IMR-90 (cell line): ENCODE measurements at regions not wholly inside any gene's neighbourhood (a gene's known extent, or its start where the extent isn't known, plus 50 kb on each side); places are given as distances from the start of the nearest gene placed in this dataset.

Source experiments
- ATAC-seq: fragments of 200-7000 bp; cut with Tn5 transposase; 2 replicates; pipeline ENCODE4 v1.9.1; 2020; ENCODE audit warnings: low read depth, mild to moderate bottlenecking, moderate library complexity
- BruUV-seq: library from RNA; stranded (reverse); fragments of 400-500 nt; replicated peaks from 2 replicates; lab custom pipeline; 2021; lab: Mats Ljungman, UMichigan
- CTCF ChIA-PET: fragments of 300-600 bp; formaldehyde crosslinking; extraction: SDS; loops from one replicate; lab custom pipeline; 2021; ENCODE audit warnings: antibody characterized with exemption; lab: Yijun Ruan, JAX
- POLR2A ChIA-PET: fragments of 300-600 bp; sonication (Branson Sonifier 250); formaldehyde crosslinking; loops from one replicate; lab custom pipeline; 2022; ENCODE audit warnings: antibody characterized with exemption; ENCODE audit not compliant: unreplicated experiment; lab: Charles Lee
- DNase-seq: peaks from one replicate; pipeline ENCODE4 v3.0.0; 2013
- H2AFZ ChIP-seq: replicated peaks from 2 replicates; pipeline ENCODE3; 2013; ENCODE audit warnings: low read length, mild to moderate bottlenecking; ENCODE audit not compliant: poor library complexity
- H2AK5ac ChIP-seq: 2 replicates; pipeline ENCODE4 v1.6.1; 2013; ENCODE audit warnings: low read depth, low read length, inconsistent platforms
- H2AK9ac ChIP-seq: replicated peaks from 2 replicates; pipeline ENCODE3; 2013; ENCODE audit warnings: mild to moderate bottlenecking, low read depth, low read length, moderate library complexity; ENCODE audit not compliant: poor library complexity
- H2BK120ac ChIP-seq: 2 replicates; pipeline ENCODE4 v1.6.1; 2013; ENCODE audit warnings: low read depth, low read length, inconsistent platforms
- H2BK15ac ChIP-seq: 3 replicates; pipeline ENCODE4 v1.6.1; 2013; ENCODE audit warnings: low read depth, low read length, inconsistent platforms
- H2BK20ac ChIP-seq: 2 replicates; pipeline ENCODE4 v1.6.1; 2013; ENCODE audit warnings: low read depth, mild to moderate bottlenecking, inconsistent platforms, low read length, moderate library complexity
- H2BK5ac ChIP-seq: 2 replicates; pipeline ENCODE4 v1.6.1; 2013; ENCODE audit warnings: mild to moderate bottlenecking, low read depth, low read length, inconsistent platforms; ENCODE audit not compliant: poor library complexity, severe bottlenecking
- H3K14ac ChIP-seq: replicated peaks from 2 replicates; pipeline ENCODE4 v1.6.1; 2013; ENCODE audit warnings: low read depth, low read length, inconsistent platforms
- H3K18ac ChIP-seq: 2 replicates; pipeline ENCODE4 v1.6.1; 2013; ENCODE audit warnings: low read depth, low read length, control low read depth
- H3K23ac ChIP-seq: 2 replicates; pipeline ENCODE4 v1.6.1; 2013; ENCODE audit warnings: low read depth, low read length, inconsistent platforms
- H3K27ac ChIP-seq: 2 replicates; pipeline ENCODE4 v1.5.1; 2013; ENCODE audit warnings: mild to moderate bottlenecking, control low read depth, low read length; ENCODE audit not compliant: insufficient read depth
- H3K27me3 ChIP-seq: 2 replicates; pipeline ENCODE4 v1.6.1; 2013; ENCODE audit warnings: low read length; ENCODE audit not compliant: control insufficient read depth, insufficient read depth
- H3K36me3 ChIP-seq: 2 replicates; pipeline ENCODE4 v1.6.1; 2013; ENCODE audit warnings: low read length, mixed read lengths; ENCODE audit not compliant: control insufficient read depth, insufficient read depth
- H3K4ac ChIP-seq: 2 replicates; pipeline ENCODE4 v1.6.1; 2013; ENCODE audit warnings: low read depth, low read length, inconsistent platforms
- H3K4me1 ChIP-seq: 2 replicates; pipeline ENCODE4 v1.6.1; 2013; ENCODE audit warnings: low read length, mixed read lengths; ENCODE audit not compliant: control insufficient read depth, insufficient read depth
- H3K4me2 ChIP-seq: 2 replicates; pipeline ENCODE4 v1.6.1; 2013; ENCODE audit warnings: low read depth, mild to moderate bottlenecking, control low read depth, low read length, moderate library complexity
- H3K4me3 ChIP-seq: 2 replicates; pipeline ENCODE4 v1.5.1; 2013; ENCODE audit warnings: low read depth, mild to moderate bottlenecking, control low read depth, low read length, moderate library complexity; ENCODE audit not compliant: insufficient read depth
- H3K56ac ChIP-seq: 2 replicates; pipeline ENCODE4 v1.6.1; 2013; ENCODE audit warnings: low read length, inconsistent platforms; ENCODE audit not compliant: insufficient read depth; ENCODE audit errors: extremely low read depth
- H3K79me1 ChIP-seq, 2 experiments: 2 replicates each; pipeline ENCODE4 v1.6.1; 2013; ENCODE audit warnings: low read length in 2 of 2, inconsistent platforms in 1 of 2, low read depth in 1 of 2
- H3K9ac ChIP-seq: 2 replicates; pipeline ENCODE4 v1.6.1; 2013; ENCODE audit warnings: low read depth, low read length, control low read depth
- H3K9me1 ChIP-seq: 2 replicates; pipeline ENCODE4 v1.6.1; 2013; ENCODE audit warnings: low read length, inconsistent platforms; ENCODE audit not compliant: insufficient read depth
- H3K9me3 ChIP-seq: 2 replicates; pipeline ENCODE4 v1.6.1; 2013; ENCODE audit warnings: low read length; ENCODE audit not compliant: control insufficient read depth, insufficient read depth
- H4K20me1 ChIP-seq: 2 replicates; pipeline ENCODE4 v1.6.1; 2013; ENCODE audit warnings: low read length, inconsistent platforms; ENCODE audit not compliant: insufficient read depth
- H4K5ac ChIP-seq: 2 replicates; pipeline ENCODE4 v1.6.1; 2013; ENCODE audit warnings: mild to moderate bottlenecking, low read depth, low read length, control low read depth
- H4K8ac ChIP-seq, 2 experiments: 2 replicates each; pipeline ENCODE4 v1.6.1; 2013; ENCODE audit warnings: low read depth in 2 of 2, low read length in 2 of 2, control low read depth in 1 of 2, inconsistent platforms in 1 of 2
- H4K91ac ChIP-seq: 2 replicates; pipeline ENCODE4 v1.6.1; 2013; ENCODE audit warnings: low read depth, low read length, inconsistent platforms; ENCODE audit not compliant: insufficient read depth
- BHLHE40 ChIP-seq: fragments of 150-350 bp; IDR thresholded peaks from 2 replicates; pipeline ENCODE4 v1.6.1; 2016; ENCODE audit warnings: mild to moderate bottlenecking, low read depth, low read length
- CHD1 ChIP-seq: IDR thresholded peaks from 2 replicates; pipeline ENCODE4 v1.6.1; 2012; ENCODE audit warnings: low read depth, low read length, improper control_type of control experiment
- CTCF ChIP-seq: conservative IDR thresholded peaks from 2 replicates; pipeline ENCODE4 v1.5.1; 2012; ENCODE audit warnings: mild to moderate bottlenecking, low read depth, low read length, improper control_type of control experiment
- ELK1 ChIP-seq: fragments of 150-350 bp; IDR thresholded peaks from 2 replicates; pipeline ENCODE4 v1.6.1; 2016; ENCODE audit warnings: low read depth, mild to moderate bottlenecking, low read length, moderate library complexity, borderline replicate concordance
- MAFK ChIP-seq: IDR thresholded peaks from 2 replicates; pipeline ENCODE4 v1.6.1; 2012; ENCODE audit warnings: low read depth, low read length, improper control_type of control experiment
- MAZ ChIP-seq: IDR thresholded peaks from 2 replicates; pipeline ENCODE4 v1.6.1; 2012; ENCODE audit warnings: low read depth, mild to moderate bottlenecking, low read length, improper control_type of control experiment, moderate library complexity, borderline replicate concordance
- MXI1 ChIP-seq: IDR thresholded peaks from 2 replicates; pipeline ENCODE4 v1.6.1; 2012; ENCODE audit warnings: low read depth, mild to moderate bottlenecking, low read length, moderate library complexity, borderline replicate concordance
- NFE2L2 ChIP-seq: fragments of 150-350 bp; IDR thresholded peaks from 2 replicates; pipeline ENCODE4 v1.6.1; 2016; ENCODE audit warnings: low read depth, mild to moderate bottlenecking, low read length
- RAD21 ChIP-seq: IDR thresholded peaks from 2 replicates; pipeline ENCODE4 v1.6.1; 2012; ENCODE audit warnings: low read length, improper control_type of control experiment
- SMC3 ChIP-seq: fragments of 150-350 bp; IDR thresholded peaks from 2 replicates; pipeline ENCODE4 v1.6.1; 2016; ENCODE audit warnings: low read depth, mild to moderate bottlenecking, antibody characterized with exemption, low read length, moderate library complexity
- WGBS, 2 experiments: methylation state at CpG; one replicate each; pipeline versions ENCODE4 v1.1.5 to v1.1.7; 2013; ENCODE audit warnings: missing lambda C conversion rate in 2 of 2; ENCODE audit not compliant: insufficient read length in 1 of 2; ENCODE audit errors: extremely low coverage in 2 of 2; 5-methylcytosine and 5-hydroxymethylcytosine counted together
- dilution Hi-C: fragments of 300-500 bp; cut with HindIII; formaldehyde crosslinking; loops from one replicate; pipeline ENCODE4 v1.14.3; 2018; ENCODE audit warnings: low sequenced_read_pairs; ENCODE audit not compliant: unreplicated experiment
- in situ Hi-C: fragments of 300-500 bp; cut with MboI; formaldehyde crosslinking; loops from 3 replicates; pipeline ENCODE4 v1.14.3; 2019; ENCODE audit warnings: low sequenced_read_pairs, inconsistent platforms, mixed read lengths
- intact Hi-C: fragments of 100-400 bp; cut with micrococcal nuclease; formaldehyde crosslinking; loops from 2 replicates; pipeline ENCODE4 v1.10.0; 2022
- TF ChIP-seq, protein P1 (sequence below): fragments of 150-350 bp; IDR thresholded peaks from 2 replicates; pipeline ENCODE4 v1.6.1; 2017; ENCODE audit warnings: mild to moderate bottlenecking, antibody characterized with exemption, low read length, low read depth

GRCh38 chr2:49780949-49781348 is 626.6 kb upstream of the FSHR start:
- Histone ChIP-seq H4K91ac (no peak overlapping the region), H4K8ac (no peak overlapping the region), H2BK15ac (no peak overlapping the region), H4K5ac (no peak overlapping the region), H2BK120ac (no peak overlapping the region), H3K4me1 (no peaks in the 10 kb centered on the region), H2AK5ac (no peak overlapping the region), H3K27me3 (no peaks in the 10 kb centered on the region), H3K56ac (no peak overlapping the region), H2AFZ (no peak overlapping the region), H3K23ac (no peak overlapping the region), H3K36me3 (no peaks in the 10 kb centered on the region), H3K79me1 (no peaks in the 10 kb centered on the region), H3K9ac (no peak overlapping the region), H2BK5ac (no peak overlapping the region), H3K9me3 (peaks cover 8% of the 10 kb centered on the region), H3K4me3 (no peak overlapping the region), H3K4me2 (no peak overlapping the region), H3K14ac (no peak overlapping the region), H2BK20ac (no peak overlapping the region), H3K9me1 (no peaks in the 10 kb centered on the region), H4K20me1 (no peaks in the 10 kb centered on the region), H3K27ac (no peak overlapping the region), H3K18ac (no peak overlapping the region), H2AK9ac (no peak overlapping the region), H3K4ac (no peak overlapping the region)
- intact Hi-C loops (no loop called here), dilution Hi-C loops (no loop called here), in situ Hi-C loops (no loop called here)
- no TSS peak for BruUV-seq
- ATAC-seq (no peak), DNase-seq (no peak)
- ChIA-PET POLR2A (no interaction called here), CTCF (no interaction called here)
- TF ChIP-seq BHLHE40 (no peak), NFE2L2 (no peak), SMC3 (no peak), MAFK (no peak), ELK1 (no peak), RAD21 (no peak), MXI1 (no peak), CHD1 (no peak), CTCF (no peak), MAZ (no peak)
- TF ChIP-seq, protein P1, sequence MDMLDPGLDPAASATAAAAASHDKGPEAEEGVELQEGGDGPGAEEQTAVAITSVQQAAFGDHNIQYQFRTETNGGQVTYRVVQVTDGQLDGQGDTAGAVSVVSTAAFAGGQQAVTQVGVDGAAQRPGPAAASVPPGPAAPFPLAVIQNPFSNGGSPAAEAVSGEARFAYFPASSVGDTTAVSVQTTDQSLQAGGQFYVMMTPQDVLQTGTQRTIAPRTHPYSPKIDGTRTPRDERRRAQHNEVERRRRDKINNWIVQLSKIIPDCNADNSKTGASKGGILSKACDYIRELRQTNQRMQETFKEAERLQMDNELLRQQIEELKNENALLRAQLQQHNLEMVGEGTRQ: no peak
- no CpG with 5 or more reads among the region's 2 CpGs for WGBS, 2 experiments
